OCI-LY3 (cell line): ENCODE measurements at regions not wholly inside any gene's neighbourhood (a gene's known extent, or its start where the extent isn't known, plus 50 kb on each side); places are given as distances from the start of the nearest gene placed in this dataset.

Experiments used
- H2AFZ ChIP-seq: fragments of 200-600, 300-600 bp; shearing (Covaris generic); 2 replicates; pipeline ENCODE4 v1.6.0; 2014; ENCODE audit warnings: antibody characterized with exemption, low read depth, low read length
- H3K27ac ChIP-seq: fragments of 200-600, 300-600 bp; sonication (generic); 2 replicates; pipeline ENCODE4 v1.5.1; 2014; ENCODE audit warnings: mild to moderate bottlenecking, low read length, moderate library complexity, mixed read lengths
- H3K27me3 ChIP-seq: fragments of 200-600, 300-600 bp; sonication (generic); 2 replicates; pipeline ENCODE4 v1.6.1; 2014; ENCODE audit warnings: low read depth, low read length, mixed read lengths
- H3K36me3 ChIP-seq: fragments of 200-600, 300-600 bp; sonication (generic); replicated peaks from 2 replicates; pipeline ENCODE3; 2014; ENCODE audit warnings: low read depth, low read length, mixed read lengths
- H3K4me1 ChIP-seq: fragments of 300-600, 200-600 bp; sonication (generic); 2 replicates; pipeline ENCODE4 v1.6.1; 2014; ENCODE audit warnings: low read length, mixed read lengths
- H3K4me2 ChIP-seq: fragments of 200-600, 300-600 bp; sonication (generic); 2 replicates; pipeline ENCODE4 v1.6.1; 2014; ENCODE audit warnings: low read length, mixed read lengths
- H3K4me3 ChIP-seq: fragments of 300-600, 200-600 bp; sonication (generic); 2 replicates; pipeline ENCODE4 v1.5.1; 2014; ENCODE audit warnings: antibody characterized with exemption, mild to moderate bottlenecking, low read length, moderate library complexity
- H3K79me2 ChIP-seq: fragments of 300-600, 200-600 bp; shearing (Covaris generic); 2 replicates; pipeline ENCODE4 v1.6.1; 2014; ENCODE audit warnings: mild to moderate bottlenecking, low read length, mixed read lengths
- H3K9ac ChIP-seq: fragments of 300-600, 200-600 bp; shearing (Covaris generic); 2 replicates; pipeline ENCODE4 v1.6.0; 2014; ENCODE audit warnings: mild to moderate bottlenecking, low read length, moderate library complexity
- H3K9me3 ChIP-seq: fragments of 200-600, 300-600 bp; shearing (Covaris generic); 2 replicates; pipeline ENCODE4 v1.6.1; 2014; ENCODE audit warnings: low read length, mixed read lengths; ENCODE audit not compliant: insufficient read depth
- H4K20me1 ChIP-seq: fragments of 200-600, 300-600 bp; sonication (generic); 2 replicates; pipeline ENCODE4 v1.6.1; 2016; ENCODE audit warnings: low read length, mixed read lengths; ENCODE audit not compliant: insufficient read depth
- EZH2phosphoT487 ChIP-seq: fragments of 200-600 bp; shearing (Covaris generic); IDR thresholded peaks from 2 replicates; pipeline ENCODE4 v1.6.1; 2018; ENCODE audit warnings: antibody characterized with exemption, mixed run types, low read depth
- TF ChIP-seq, protein P1 (sequence below): fragments of 200-600, 300-600 bp; sonication (generic); IDR thresholded peaks from 2 replicates; pipeline ENCODE4 v1.5.1; 2014; ENCODE audit warnings: antibody characterized with exemption, low read length, low read depth

DNA sequence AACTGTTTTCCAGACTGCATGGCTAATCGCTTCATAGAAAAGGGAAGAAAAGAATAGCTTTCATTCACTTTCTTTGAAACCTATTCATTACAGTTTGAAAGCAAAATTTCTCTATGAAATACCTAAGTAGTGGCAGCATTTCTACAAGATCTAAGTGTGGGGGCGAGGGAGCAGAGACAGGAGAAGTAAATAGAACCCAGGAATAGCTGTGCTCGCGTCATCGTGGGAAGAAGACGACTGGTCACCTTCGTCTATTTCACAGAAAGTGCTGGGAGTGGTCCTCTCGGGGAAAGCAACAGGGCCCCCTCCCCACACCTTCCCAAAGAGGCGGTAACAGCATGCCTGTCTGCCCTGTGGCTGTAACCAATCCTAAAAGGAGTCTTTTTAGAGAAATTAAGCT lies 169.9 kb upstream of the NOCT start:
- Histone ChIP-seq H4K20me1 (no peaks in the 10 kb centered on the region), H3K4me3 (no peak overlapping the region), H3K79me2 (no peaks in the 10 kb centered on the region), H3K27me3 (peaks cover 29% of the 10 kb centered on the region), H2AFZ (no peak overlapping the region), H3K4me2 (no peak overlapping the region), H3K9me3 (no peaks in the 10 kb centered on the region), H3K27ac (no peak overlapping the region), H3K36me3 (no peaks in the 10 kb centered on the region), H3K4me1 (peaks cover 11% of the 10 kb centered on the region), H3K9ac (no peak overlapping the region)
- no peak for TF ChIP-seq EZH2phosphoT487
- TF ChIP-seq, protein P1, sequence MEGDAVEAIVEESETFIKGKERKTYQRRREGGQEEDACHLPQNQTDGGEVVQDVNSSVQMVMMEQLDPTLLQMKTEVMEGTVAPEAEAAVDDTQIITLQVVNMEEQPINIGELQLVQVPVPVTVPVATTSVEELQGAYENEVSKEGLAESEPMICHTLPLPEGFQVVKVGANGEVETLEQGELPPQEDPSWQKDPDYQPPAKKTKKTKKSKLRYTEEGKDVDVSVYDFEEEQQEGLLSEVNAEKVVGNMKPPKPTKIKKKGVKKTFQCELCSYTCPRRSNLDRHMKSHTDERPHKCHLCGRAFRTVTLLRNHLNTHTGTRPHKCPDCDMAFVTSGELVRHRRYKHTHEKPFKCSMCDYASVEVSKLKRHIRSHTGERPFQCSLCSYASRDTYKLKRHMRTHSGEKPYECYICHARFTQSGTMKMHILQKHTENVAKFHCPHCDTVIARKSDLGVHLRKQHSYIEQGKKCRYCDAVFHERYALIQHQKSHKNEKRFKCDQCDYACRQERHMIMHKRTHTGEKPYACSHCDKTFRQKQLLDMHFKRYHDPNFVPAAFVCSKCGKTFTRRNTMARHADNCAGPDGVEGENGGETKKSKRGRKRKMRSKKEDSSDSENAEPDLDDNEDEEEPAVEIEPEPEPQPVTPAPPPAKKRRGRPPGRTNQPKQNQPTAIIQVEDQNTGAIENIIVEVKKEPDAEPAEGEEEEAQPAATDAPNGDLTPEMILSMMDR: no peak

DNA sequence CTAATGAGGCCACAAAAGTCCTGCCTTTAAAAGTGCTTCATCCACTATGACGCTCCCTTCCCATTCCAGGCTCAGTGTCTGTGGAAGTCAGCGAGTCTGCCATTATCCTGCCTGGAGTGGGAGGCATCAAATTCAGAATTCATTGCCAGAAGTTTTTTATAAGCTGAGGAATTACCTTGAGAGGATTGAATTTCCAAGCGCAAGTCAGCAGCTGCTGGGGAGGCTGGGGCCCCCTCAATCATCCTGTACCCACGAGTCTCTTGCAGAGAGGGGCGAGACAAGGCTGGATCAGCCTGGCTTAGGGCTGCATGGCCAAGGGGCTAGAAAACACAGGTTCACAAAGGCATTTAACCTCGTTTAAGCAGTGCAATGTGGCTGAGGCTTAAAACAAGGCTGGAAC lies 170.5 kb upstream of the NOCT start:
- Histone ChIP-seq H3K4me1 (peaks cover 11% of the 10 kb centered on the region), H3K27me3 (peaks cover 29% of the 10 kb centered on the region), H3K36me3 (no peaks in the 10 kb centered on the region), H3K79me2 (no peaks in the 10 kb centered on the region), H3K9ac (no peak overlapping the region), H3K4me2 (no peak overlapping the region), H3K27ac (no peak overlapping the region), H3K4me3 (no peak overlapping the region), H3K9me3 (no peaks in the 10 kb centered on the region), H2AFZ (no peak overlapping the region), H4K20me1 (no peaks in the 10 kb centered on the region)
- TF ChIP-seq EZH2phosphoT487: no peak
- TF ChIP-seq, protein P1: no peak

DNA sequence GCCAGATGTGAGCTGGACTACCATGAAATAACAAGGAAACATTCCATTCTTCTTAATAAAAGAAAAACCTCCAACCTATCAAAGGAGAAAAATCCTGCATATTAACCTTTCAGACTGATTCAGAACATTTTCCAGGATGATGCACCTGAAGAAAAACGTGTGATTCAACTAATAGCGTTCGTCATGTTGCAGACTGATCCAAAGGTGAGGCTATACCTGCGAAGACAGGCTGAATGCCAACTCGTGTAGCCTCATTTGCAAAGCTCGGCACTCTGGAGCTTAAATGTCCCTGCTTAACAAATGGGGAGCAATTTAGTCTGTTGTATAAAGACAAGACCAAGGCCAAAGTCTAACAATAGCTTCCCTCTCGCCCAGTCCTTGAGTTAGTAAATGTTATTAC lies 172.0 kb upstream of the NOCT start:
- Histone ChIP-seq H4K20me1 (no peaks in the 10 kb centered on the region), H3K9ac (no peak overlapping the region), H3K4me2 (no peak overlapping the region), H3K36me3 (no peaks in the 10 kb centered on the region), H3K4me3 (no peak overlapping the region), H2AFZ (no peak overlapping the region), H3K79me2 (no peaks in the 10 kb centered on the region), H3K27me3 (peaks cover 29% of the 10 kb centered on the region), H3K4me1 (peaks cover 11% of the 10 kb centered on the region), H3K9me3 (no peaks in the 10 kb centered on the region), H3K27ac (no peak overlapping the region)
- TF ChIP-seq, protein P1: no peak
- TF ChIP-seq EZH2phosphoT487: no peak

DNA sequence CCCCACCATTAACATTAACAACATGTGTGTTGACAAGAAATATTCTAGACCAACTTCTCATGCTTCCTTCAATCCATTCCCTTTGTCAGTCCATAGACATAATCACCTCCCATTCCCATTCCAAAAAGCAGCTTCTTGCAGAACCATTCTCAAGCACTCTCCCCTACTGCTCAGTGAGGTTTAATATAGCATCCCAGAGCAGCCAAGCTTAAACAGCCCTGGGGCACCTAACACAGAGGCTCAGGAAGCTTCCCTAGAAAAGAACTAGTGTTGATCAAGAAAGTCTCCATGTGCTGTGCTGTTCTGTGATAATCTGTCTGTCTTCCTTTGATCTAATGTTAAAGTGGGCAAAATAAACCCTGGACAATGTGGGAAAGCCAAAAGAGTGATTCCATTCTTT lies 174.2 kb upstream of the NOCT start:
- Histone ChIP-seq H3K36me3 (no peaks in the 10 kb centered on the region), H3K79me2 (no peaks in the 10 kb centered on the region), H3K4me2 (no peak overlapping the region), H2AFZ (no peak overlapping the region), H3K9ac (no peak overlapping the region), H3K27me3 (peaks cover 27% of the 10 kb centered on the region), H3K9me3 (no peaks in the 10 kb centered on the region), H4K20me1 (no peaks in the 10 kb centered on the region), H3K27ac (no peak overlapping the region), H3K4me3 (no peak overlapping the region), H3K4me1 (peaks cover 15% of the 10 kb centered on the region)
- TF ChIP-seq, protein P1: no peak
- no peak for TF ChIP-seq EZH2phosphoT487
